HG03342 (cell line): ENCODE measurements at regions not wholly inside any gene's neighbourhood (a gene's known extent, or its start where the extent isn't known, plus 50 kb on each side); places are given as distances from the start of the nearest gene placed in this dataset.
"Not testable (repeated sequence)": the region's sequence is repeated elsewhere in the genome, so short reads cannot be mapped to it uniquely, and the experiment has no call there.

Experiments used
- ATAC-seq: cut with Tn5 transposase; IDR thresholded peaks from one replicate; pipeline ENCODE4 v1.9.1; 2021; ENCODE audit warnings: mild to moderate bottlenecking, moderate library complexity; ENCODE audit not compliant: unreplicated experiment

GRCh38 chr11:24108609-24109008, 388.2 kb upstream of the LUZP2 start:
- ATAC-seq, result no peak

GRCh38 chr11:24122291-24122690, 374.6 kb upstream of the LUZP2 start:
- no peak for ATAC-seq

- no peak for ATAC-seq
Observed at GRCh38 chr11:24124876-24125275, 372.0 kb upstream of the LUZP2 start.

- no peak for ATAC-seq
Observed at GRCh38 chr11:24131698-24132097, 365.2 kb upstream of the LUZP2 start.

GRCh38 chr11:24132471-24132870, 364.4 kb upstream of the LUZP2 start:
- ATAC-seq, result no peak

- ATAC-seq, result no peak
Observed at GRCh38 chr11:24134879-24135589, 361.8 kb upstream of the LUZP2 start.

GRCh38 chr11:24142062-24142461, 354.8 kb upstream of the LUZP2 start:
- ATAC-seq, result no peak

GRCh38 chr11:24145411-24145810, 351.4 kb upstream of the LUZP2 start:
- no peak for ATAC-seq

GRCh38 chr11:24153337-24153736, 343.5 kb upstream of the LUZP2 start:
- no peak for ATAC-seq

GRCh38 chr11:24155792-24156191, 341.1 kb upstream of the LUZP2 start:
- no peak for ATAC-seq

- ATAC-seq, result no peak
Observed at GRCh38 chr11:24157316-24157715, 339.5 kb upstream of the LUZP2 start.

GRCh38 chr11:24161587-24161986, 335.3 kb upstream of the LUZP2 start:
- no peak for ATAC-seq

- ATAC-seq, result no peak
Observed at GRCh38 chr11:24163146-24163545, 333.7 kb upstream of the LUZP2 start.

- ATAC-seq, result no peak
Observed at GRCh38 chr11:24163841-24164240, 333.0 kb upstream of the LUZP2 start.

GRCh38 chr11:24171869-24172268, 325.0 kb upstream of the LUZP2 start:
- no peak for ATAC-seq

- ATAC-seq, result no peak
Observed at GRCh38 chr11:24181395-24182047, 315.3 kb upstream of the LUZP2 start.

GRCh38 chr11:24185535-24185934, 311.3 kb upstream of the LUZP2 start:
- not testable (repeated sequence) for ATAC-seq

GRCh38 chr11:24196733-24197132, 300.1 kb upstream of the LUZP2 start:
- ATAC-seq, result no peak

GRCh38 chr11:24198481-24198880, 298.4 kb upstream of the LUZP2 start:
- no peak for ATAC-seq

GRCh38 chr11:24199461-24199860, 297.4 kb upstream of the LUZP2 start:
- ATAC-seq, result no peak

GRCh38 chr11:24206030-24206429, 290.8 kb upstream of the LUZP2 start:
- ATAC-seq, result no peak

- no peak for ATAC-seq
Observed at GRCh38 chr11:24206511-24206910, 290.3 kb upstream of the LUZP2 start.

GRCh38 chr11:24216488-24216887, 280.4 kb upstream of the LUZP2 start:
- no peak for ATAC-seq
